HAP-1 (cell line): ENCODE measurements at regions not wholly inside any gene's neighbourhood (a gene's known extent, or its start where the extent isn't known, plus 50 kb on each side); places are given as distances from the start of the nearest gene placed in this dataset.

Experiments
- DNase-seq, 2 experiments: peaks; one replicate each; pipeline ENCODE4 v3.0.0-alpha.2; 2016 to 2020; ENCODE audit warnings: low spot score in 2 of 2
- H3K27me3 ChIP-seq: fragments of 250-450 bp; sonication (Bioruptor Pico); 2 replicates; pipeline ENCODE4 v1.5.1; 2020; ENCODE audit warnings: low read depth, mild to moderate bottlenecking, moderate library complexity
- H3K36me3 ChIP-seq: fragments of 250-450 bp; sonication (Bioruptor Pico); replicated peaks from 2 replicates; pipeline ENCODE4 v1.5.1; 2020; ENCODE audit warnings: mild to moderate bottlenecking
- H3K4me1 ChIP-seq: fragments of 250-450 bp; sonication (Bioruptor Pico); 2 replicates; pipeline ENCODE4 v1.5.1; 2020; ENCODE audit warnings: mild to moderate bottlenecking
- H3K4me3 ChIP-seq: fragments of 250-450 bp; sonication (Bioruptor Pico); 2 replicates; pipeline ENCODE4 v1.5.1; 2020; ENCODE audit warnings: mild to moderate bottlenecking, moderate library complexity
- H3K9me3 ChIP-seq: fragments of 250-450 bp; sonication (Bioruptor Pico); 2 replicates; pipeline ENCODE4 v1.5.1; 2020; ENCODE audit warnings: mild to moderate bottlenecking, moderate library complexity
- in situ Hi-C: fragments of 300-500 bp; cut with MboI; formaldehyde crosslinking; loops from 3 replicates; pipeline ENCODE4 v1.14.3; 2020; ENCODE audit warnings: low sequenced_read_pairs, inconsistent platforms, mixed read lengths

DNA sequence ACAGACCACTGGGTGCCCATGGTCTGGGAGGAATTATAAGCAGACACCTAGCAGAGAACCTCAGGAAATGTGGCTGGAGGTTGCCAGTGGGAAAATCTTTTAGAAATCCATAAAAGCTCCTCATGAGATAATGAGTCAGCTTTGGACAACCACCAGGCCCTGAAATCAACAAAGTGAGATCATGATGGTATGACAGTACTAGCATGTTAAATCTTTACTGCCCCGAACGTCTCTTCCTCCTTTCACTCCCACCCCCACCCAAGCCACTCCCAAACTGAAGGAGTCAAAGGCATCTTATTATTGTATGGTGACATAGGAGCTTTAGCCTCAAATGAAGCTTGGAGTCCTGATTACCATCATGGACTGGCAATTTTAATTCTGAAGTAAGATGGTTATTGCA, 240.0 kb downstream of the DIO2 start:
- no peaks in the 10 kb centered on the region for H3K36me3 ChIP-seq
- in situ Hi-C loops, result no loop called here
- no peak for DNase-seq
- no peaks in the 10 kb centered on the region for H3K27me3 ChIP-seq
- no peaks in the 10 kb centered on the region for H3K4me1 ChIP-seq
- no peak overlapping the region for H3K4me3 ChIP-seq
- no peaks in the 10 kb centered on the region for H3K9me3 ChIP-seq

DNA sequence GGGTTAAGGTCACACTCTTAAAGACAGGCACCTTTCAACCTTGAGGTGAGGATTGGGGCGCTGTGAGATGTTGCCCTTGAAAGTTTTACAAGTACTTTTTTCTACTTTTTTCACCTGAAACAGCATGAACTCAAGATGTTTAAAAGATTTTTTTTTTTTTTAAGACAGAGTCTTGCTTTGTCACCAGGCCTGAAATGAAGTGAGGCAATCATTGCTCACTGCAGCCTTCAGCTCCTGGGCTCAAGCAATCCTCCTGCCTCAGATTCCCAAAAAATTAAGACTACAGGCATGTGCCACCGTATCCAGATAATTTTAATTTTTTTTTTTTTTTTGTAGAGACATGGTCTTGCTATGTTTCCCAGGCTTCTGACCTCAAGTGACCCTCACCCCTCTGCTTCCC, 243.9 kb downstream of the DIO2 start:
- no peaks in the 10 kb centered on the region for H3K27me3 ChIP-seq
- H3K9me3 ChIP-seq, result no peaks in the 10 kb centered on the region
- H3K4me1 ChIP-seq, result no peaks in the 10 kb centered on the region
- H3K4me3 ChIP-seq, result no peak overlapping the region
- H3K36me3 ChIP-seq, result no peaks in the 10 kb centered on the region
- no peak for DNase-seq
- in situ Hi-C loops, result no loop called here

DNA sequence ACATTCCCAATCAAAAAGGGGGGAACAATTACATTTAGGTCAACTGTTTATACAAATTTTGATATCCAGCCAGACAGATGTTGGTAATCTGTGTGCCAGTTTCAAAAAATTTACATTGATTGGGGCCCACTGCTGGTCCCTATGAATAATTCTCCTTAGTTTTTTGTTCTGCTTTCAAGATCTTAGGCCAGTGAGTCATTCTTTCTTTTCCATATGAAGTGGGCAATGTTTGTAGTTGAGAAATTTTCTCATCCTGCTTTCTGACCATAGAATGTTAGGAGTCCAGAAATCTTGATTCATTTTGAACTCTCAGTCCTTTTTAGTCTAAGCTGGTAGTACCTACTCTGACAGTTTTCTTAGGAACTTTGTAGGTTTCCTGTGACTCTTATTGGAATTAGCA, 244.3 kb downstream of the DIO2 start:
- Histone ChIP-seq H3K9me3 (no peaks in the 10 kb centered on the region), H3K27me3 (no peaks in the 10 kb centered on the region), H3K36me3 (no peaks in the 10 kb centered on the region), H3K4me3 (no peak overlapping the region), H3K4me1 (no peaks in the 10 kb centered on the region)
- in situ Hi-C loops, result no loop called here
- DNase-seq, result no peak

DNA sequence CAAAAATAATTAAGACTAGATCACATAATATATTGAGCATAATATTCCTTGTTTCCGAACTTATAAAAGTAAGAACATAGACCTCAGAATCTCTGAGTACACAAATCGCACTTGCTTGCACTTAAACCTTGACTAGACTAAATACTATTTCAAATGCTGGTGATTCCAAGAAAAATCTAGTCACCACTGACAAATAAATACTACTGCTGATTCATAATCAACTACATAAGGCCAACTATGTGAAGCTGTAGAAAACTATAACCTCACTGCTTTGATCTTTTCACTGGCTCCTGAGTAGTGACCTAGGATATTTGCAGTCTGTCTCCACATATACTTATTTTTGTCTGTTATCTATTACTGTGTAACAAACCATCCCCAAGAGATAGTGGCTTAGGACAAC, 245.4 kb downstream of the DIO2 start:
- no peak for DNase-seq
- in situ Hi-C loops, result no loop called here
- no peaks in the 10 kb centered on the region for H3K9me3 ChIP-seq
- no peaks in the 10 kb centered on the region for H3K27me3 ChIP-seq
- no peak overlapping the region for H3K4me3 ChIP-seq
- H3K4me1 ChIP-seq, result no peaks in the 10 kb centered on the region
- H3K36me3 ChIP-seq, result no peaks in the 10 kb centered on the region

DNA sequence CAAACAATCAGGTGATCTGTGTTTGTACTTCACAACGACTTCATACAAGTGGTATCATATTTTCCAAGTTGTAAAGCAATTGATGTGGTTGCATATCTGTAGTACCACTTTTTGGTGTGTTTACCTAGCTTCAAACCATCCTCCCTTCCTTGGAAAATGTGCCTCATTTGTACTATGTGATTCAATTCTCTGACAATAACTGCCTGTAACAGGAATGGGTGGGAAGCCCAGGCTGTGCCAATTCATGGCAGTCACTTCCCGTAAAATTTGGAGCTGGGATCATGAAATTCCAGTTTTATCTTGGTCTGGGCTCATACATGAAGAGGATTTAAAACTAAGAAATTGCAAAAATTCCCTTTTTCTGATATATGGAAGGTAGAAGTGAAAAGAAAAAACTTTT, 250.1 kb downstream of the DIO2 start:
- Histone ChIP-seq H3K27me3 (no peaks in the 10 kb centered on the region), H3K36me3 (no peaks in the 10 kb centered on the region), H3K4me3 (no peak overlapping the region), H3K4me1 (no peaks in the 10 kb centered on the region), H3K9me3 (no peaks in the 10 kb centered on the region)
- no peak for DNase-seq
- in situ Hi-C loops, result no loop called here

DNA sequence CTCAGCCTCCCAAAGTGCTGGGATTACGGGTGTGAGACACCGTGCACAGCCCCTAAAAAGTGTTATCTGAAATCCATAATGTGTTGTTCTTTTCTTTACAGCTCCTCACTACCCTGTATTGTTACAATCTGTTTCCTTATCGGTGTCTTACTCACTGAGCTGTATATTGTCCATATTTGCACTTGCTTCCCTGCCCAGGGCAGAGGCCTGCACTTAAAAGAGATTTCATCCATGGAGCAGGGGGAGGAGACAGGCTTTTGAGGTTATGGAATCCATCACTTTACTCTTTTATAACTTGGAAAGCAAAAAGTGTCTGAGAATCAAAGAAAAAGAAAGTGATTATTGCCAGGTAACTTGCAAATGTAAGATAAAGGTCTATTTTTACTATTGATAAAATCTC, 251.0 kb downstream of the DIO2 start:
- in situ Hi-C loops, result no loop called here
- H3K27me3 ChIP-seq, result no peaks in the 10 kb centered on the region
- no peaks in the 10 kb centered on the region for H3K36me3 ChIP-seq
- no peaks in the 10 kb centered on the region for H3K9me3 ChIP-seq
- H3K4me1 ChIP-seq, result no peaks in the 10 kb centered on the region
- H3K4me3 ChIP-seq, result no peak overlapping the region
- no peak for DNase-seq

DNA sequence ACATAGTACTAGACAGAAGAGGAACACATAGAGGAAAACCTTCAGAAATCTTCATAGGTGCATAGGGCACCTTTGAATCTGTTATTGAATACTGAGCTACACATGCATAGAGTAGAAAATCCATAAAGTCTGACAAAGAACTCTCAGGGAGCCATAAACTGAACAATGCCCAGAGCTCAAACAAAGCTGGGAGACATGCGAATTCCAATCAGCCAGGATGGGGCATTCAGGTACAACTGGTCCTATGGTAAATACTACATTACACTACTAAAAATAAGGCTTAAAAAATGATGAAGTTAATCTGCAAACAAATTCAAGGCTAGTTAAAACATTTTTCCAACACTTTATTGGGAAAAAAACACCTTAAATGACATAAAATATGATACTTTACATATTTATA, 259.7 kb downstream of the DIO2 start:
- no peaks in the 10 kb centered on the region for H3K36me3 ChIP-seq
- no peak overlapping the region for H3K4me3 ChIP-seq
- H3K9me3 ChIP-seq, result no peaks in the 10 kb centered on the region
- no peaks in the 10 kb centered on the region for H3K27me3 ChIP-seq
- DNase-seq, result no peak
- in situ Hi-C loops, result no loop called here
- H3K4me1 ChIP-seq, result no peaks in the 10 kb centered on the region

DNA sequence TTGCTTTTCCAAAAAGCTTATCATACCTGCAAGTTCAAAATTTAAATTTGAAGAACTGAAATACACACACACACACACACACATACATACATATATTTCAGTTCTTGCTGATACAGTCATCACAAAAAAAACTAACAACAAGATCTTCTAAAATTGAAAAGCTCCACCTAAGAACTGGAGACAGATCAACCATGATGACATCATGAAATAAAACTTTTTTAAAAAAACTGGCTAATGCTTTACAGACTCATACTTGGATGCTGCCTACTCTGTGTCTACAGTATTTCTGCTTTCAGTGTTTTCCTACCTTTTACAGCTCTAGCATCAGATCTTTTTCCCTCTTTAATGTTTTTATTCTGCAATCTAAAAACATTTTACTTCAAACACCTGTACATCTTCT, 261.4 kb downstream of the DIO2 start:
- Histone ChIP-seq H3K4me1 (no peaks in the 10 kb centered on the region), H3K4me3 (no peak overlapping the region), H3K27me3 (no peaks in the 10 kb centered on the region), H3K36me3 (no peaks in the 10 kb centered on the region), H3K9me3 (no peaks in the 10 kb centered on the region)
- in situ Hi-C loops, result no loop called here
- DNase-seq, result no peak

DNA sequence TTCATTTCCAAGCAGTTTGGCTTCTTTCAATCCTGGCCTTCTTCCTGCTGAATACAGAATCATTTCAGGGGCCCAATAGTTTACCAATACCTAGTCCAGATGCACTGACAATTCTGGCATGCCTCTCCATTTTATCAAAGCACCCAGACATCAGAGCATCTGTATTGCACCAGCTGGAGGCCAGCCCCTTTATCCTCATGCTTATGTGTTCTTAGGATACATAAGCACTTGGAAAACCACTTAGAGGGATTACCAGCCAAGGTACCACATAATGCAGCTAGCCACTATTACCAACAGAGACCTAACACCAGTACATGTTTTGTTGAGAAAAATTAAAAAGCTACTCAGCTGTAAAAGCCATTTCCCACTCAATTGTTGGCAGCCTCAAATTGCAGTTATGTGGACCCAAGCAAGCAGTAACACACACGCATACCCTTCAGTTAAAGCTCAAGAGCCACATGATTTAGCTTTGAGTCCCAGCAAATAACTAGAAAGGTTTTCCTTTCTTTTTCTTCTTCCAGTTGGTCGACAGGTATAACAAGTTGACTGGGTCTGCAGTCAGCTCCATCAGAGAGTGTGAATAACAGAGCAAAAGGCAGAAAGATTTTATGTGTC, 263.8 kb downstream of the DIO2 start:
- DNase-seq, result no peak
- in situ Hi-C loops, result no loop called here

DNA sequence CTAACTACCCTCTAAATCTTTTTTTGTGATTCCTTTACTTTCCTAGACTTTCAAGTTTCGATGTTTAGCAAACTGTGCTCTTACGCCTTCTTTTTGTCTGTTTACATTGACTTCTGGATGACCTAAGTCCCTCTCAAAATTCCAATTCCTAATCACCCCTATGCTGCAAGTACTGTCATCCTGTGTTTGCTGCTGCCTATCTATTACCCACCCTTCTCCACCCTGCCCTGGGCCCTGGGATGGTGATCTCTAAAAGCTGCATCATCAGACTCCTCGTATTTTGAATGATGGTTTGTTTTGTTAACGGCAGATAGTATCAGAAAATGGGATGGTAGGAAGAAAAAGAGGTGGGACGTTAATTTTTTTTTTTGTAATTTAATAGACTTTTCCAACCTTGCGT, 272.1 kb downstream of the DIO2 start:
- DNase-seq, result no peak
- Histone ChIP-seq H3K36me3 (no peaks in the 10 kb centered on the region), H3K27me3 (no peaks in the 10 kb centered on the region), H3K4me1 (no peaks in the 10 kb centered on the region), H3K4me3 (no peak overlapping the region), H3K9me3 (no peaks in the 10 kb centered on the region)
- in situ Hi-C loops, result no loop called here

More for the DNA sequence above, 263.8 kb downstream of the DIO2 start:
- H3K4me1 ChIP-seq, result no peaks in the 10 kb centered on the region
- H3K27me3 ChIP-seq, result no peaks in the 10 kb centered on the region
- H3K4me3 ChIP-seq, result no peak overlapping the region
- no peaks in the 10 kb centered on the region for H3K9me3 ChIP-seq
- no peaks in the 10 kb centered on the region for H3K36me3 ChIP-seq

DNA sequence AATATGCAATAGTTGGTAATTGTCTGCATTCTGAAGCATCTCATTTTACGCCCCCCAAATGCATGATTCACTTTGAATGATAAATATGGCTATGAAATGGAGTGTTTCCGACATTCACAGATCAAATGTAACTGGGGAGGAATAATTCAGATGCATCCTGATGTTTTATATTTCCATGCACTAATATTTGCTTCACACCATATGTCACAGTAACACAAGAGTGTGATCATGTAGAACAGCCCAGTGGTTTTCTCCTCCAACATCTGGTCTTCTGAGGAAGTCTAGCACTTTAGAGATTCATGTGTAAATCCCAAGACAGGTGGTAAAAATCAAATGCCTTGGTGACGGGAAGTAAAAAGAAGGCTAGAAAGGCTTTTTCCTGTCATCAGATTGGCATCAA, 273.1 kb downstream of the DIO2 start:
- Histone ChIP-seq H3K9me3 (no peaks in the 10 kb centered on the region), H3K4me3 (no peak overlapping the region), H3K36me3 (no peaks in the 10 kb centered on the region), H3K27me3 (no peaks in the 10 kb centered on the region), H3K4me1 (no peaks in the 10 kb centered on the region)
- no peak for DNase-seq
- in situ Hi-C loops, result no loop called here

DNA sequence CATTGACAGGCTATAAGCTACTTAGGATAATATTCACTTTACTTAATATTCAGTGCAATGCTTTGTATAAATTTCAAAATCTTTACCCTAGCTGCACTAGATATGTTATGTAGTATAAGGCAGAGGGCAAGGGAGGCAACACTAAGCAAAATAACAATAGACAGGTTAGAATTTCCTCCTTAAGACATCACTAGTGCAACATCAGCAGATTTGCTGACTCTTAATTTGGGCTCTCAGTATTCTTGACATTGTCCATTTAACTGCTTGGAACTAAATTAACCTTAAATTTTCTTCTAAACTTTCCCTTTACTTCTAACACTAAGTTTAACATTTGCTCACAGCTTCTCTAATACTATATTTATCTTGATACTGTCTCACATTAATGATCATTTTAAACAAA, 273.9 kb downstream of the DIO2 start:
- DNase-seq, result no peak
- in situ Hi-C loops, result no loop called here
- no peaks in the 10 kb centered on the region for H3K36me3 ChIP-seq
- no peaks in the 10 kb centered on the region for H3K27me3 ChIP-seq
- H3K9me3 ChIP-seq, result no peaks in the 10 kb centered on the region
- H3K4me3 ChIP-seq, result no peak overlapping the region
- no peaks in the 10 kb centered on the region for H3K4me1 ChIP-seq

DNA sequence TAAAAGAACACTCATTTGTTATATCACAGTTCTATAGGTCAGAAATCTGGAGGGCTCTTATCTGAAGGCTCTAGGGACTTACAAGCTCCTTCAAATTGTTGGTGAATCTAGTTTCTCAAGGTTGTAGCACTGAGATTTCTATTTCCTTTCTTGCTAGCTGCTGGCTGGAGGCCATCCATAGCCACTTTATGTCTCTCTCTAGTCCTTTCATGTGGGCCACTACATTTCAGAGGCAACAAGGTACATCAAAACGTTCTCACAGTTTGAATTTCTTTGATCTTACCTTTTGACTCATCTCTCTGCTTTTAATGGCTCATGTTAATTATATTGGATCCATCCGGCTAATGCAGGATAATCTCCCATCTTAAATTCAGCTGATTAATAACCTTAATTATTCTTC, 286.8 kb downstream of the DIO2 start:
- no peak for DNase-seq
- Histone ChIP-seq H3K36me3 (no peaks in the 10 kb centered on the region), H3K4me3 (no peak overlapping the region), H3K27me3 (no peaks in the 10 kb centered on the region), H3K9me3 (no peaks in the 10 kb centered on the region), H3K4me1 (no peaks in the 10 kb centered on the region)
- in situ Hi-C loops, result no loop called here

DNA sequence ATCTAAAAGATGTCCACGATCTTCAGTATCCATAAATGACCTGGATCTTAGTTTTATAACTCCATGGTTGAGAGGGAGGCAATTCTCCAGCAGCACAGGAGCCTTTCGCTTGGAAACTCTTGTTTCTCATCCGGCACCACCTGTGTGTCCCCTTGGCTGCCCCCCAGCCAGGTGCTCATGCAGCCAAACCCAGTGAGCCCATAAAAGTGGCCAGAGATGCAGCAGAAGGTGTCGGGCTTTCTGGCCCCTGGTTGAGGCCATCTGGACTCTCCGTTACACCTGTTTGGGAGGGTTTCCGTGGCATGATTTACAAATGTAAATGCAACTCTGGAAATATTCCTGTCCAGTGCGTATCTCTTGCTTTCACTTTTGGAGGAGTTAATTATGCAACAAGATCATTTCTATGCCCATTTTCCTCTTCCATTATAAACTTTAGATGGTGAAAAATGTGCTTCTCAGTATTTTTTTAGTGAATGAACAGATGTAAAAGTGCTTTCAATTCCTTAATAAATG, 291.1 kb downstream of the DIO2 start:
- H3K4me3 ChIP-seq, result no peak overlapping the region
- no peak for DNase-seq
- no peaks in the 10 kb centered on the region for H3K4me1 ChIP-seq
- H3K9me3 ChIP-seq, result no peaks in the 10 kb centered on the region
- H3K27me3 ChIP-seq, result no peaks in the 10 kb centered on the region
- in situ Hi-C loops, result no loop called here
- no peaks in the 10 kb centered on the region for H3K36me3 ChIP-seq
